SH-SY5Y (cell line): ENCODE measurements at regions not wholly inside any gene's neighbourhood (a gene's known extent, or its start where the extent isn't known, plus 50 kb on each side); places are given as distances from the start of the nearest gene placed in this dataset.

Experiments used
- GATA2 ChIP-seq: IDR thresholded peaks from 2 replicates; pipeline ENCODE4 v1.6.1; 2011; ENCODE audit warnings: mild to moderate bottlenecking, low read depth, low read length
- GATA3 ChIP-seq: IDR thresholded peaks from 2 replicates; pipeline ENCODE4 v1.6.1; 2011; ENCODE audit warnings: low read depth, mild to moderate bottlenecking, low read length, moderate library complexity

- TF ChIP-seq GATA2 (no peak), GATA3 (no peak)
These were observed 947.6 kb upstream of the MDGA2 start for GRCh38 chr14:48622980-48623379.
